K562 (cell line): ENCODE measurements at regions not wholly inside any gene's neighbourhood (a gene's known extent, or its start where the extent isn't known, plus 50 kb on each side); places are given as distances from the start of the nearest gene placed in this dataset.

Experiments
- ATAC-seq: fragments of 200-7000 bp; cut with Tn5 transposase; 3 replicates; pipeline ENCODE4 v1.9.1; 2020; ENCODE audit warnings: moderate library complexity
- BruUV-seq: library from RNA; stranded (reverse); fragments of 400-500 nt; replicated peaks from 2 replicates; lab custom pipeline; 2021; lab: Mats Ljungman, UMichigan
- CTCF ChIA-PET: fragments of 300-600 bp; formaldehyde crosslinking; extraction: SDS; loops from one replicate; lab custom pipeline; 2021; ENCODE audit warnings: low intra/inter-chr PET ratio; lab: Yijun Ruan, JAX
- POLR2A ChIA-PET: fragments of 300-600, 350-650 bp; sonication (Branson Sonifier 250); formaldehyde crosslinking; extraction: SDS; loops from one replicate; lab custom pipeline; 2021; ENCODE audit warnings: antibody characterized with exemption, inconsistent platforms; lab: Yijun Ruan, JAX
- DNase-seq, 4 experiments: peaks; one replicate each; pipeline versions ENCODE4 v3.0.0 to v3.0.0-alpha.2; 2011 to 2018; ENCODE audit warnings: low spot score in 3 of 4, mixed read lengths in 3 of 4; ENCODE audit errors: extremely low read depth in 1 of 4
- FAIRE-seq: peaks from 2 replicates; lab custom pipeline; 2011; peaks lifted over from hg19 to GRCh38; lab: Jason Lieb, UNC
- H2AFZ ChIP-seq: 2 replicates; pipeline ENCODE4 v1.6.0; 2011; ENCODE audit warnings: low read depth, low read length, control low read depth, inconsistent platforms
- H3K27ac ChIP-seq: fragments of 200-600 bp; 3 replicates; pipeline ENCODE4 v1.8.0; 2011; ENCODE audit warnings: low read depth, mild to moderate bottlenecking, control low read depth, inconsistent platforms, low read length, moderate library complexity, mixed read lengths; ENCODE audit errors: extremely low read depth
- H3K27me3 ChIP-seq, 2 experiments: fragments of 300-600 bp in 1 of 2; 2 replicates in 1 of 2; 3 replicates in 1 of 2; pipeline versions ENCODE4 v1.6.0 to v1.8.0; 2011; ENCODE audit warnings: inconsistent platforms in 2 of 2, low read length in 2 of 2, mild to moderate bottlenecking in 1 of 2, mixed read lengths in 1 of 2, moderate library complexity in 1 of 2; ENCODE audit not compliant: control insufficient read depth in 2 of 2, insufficient read depth in 2 of 2
- H3K36me3 ChIP-seq: fragments of 300-600 bp; 3 replicates; pipeline ENCODE4 v1.8.0; 2011; ENCODE audit warnings: mild to moderate bottlenecking, low read length, inconsistent platforms; ENCODE audit not compliant: control insufficient read depth, insufficient read depth
- H3K4me1 ChIP-seq, 2 experiments: fragments of 200-600 bp in 1 of 2; replicated peaks in 1 of 2; 2 replicates in 1 of 2; 3 replicates in 1 of 2; pipeline versions ENCODE4 v1.5.1 to v1.8.0; 2011; ENCODE audit warnings: inconsistent platforms in 2 of 2, low read length in 2 of 2, mild to moderate bottlenecking in 1 of 2, mixed read lengths in 1 of 2, moderate library complexity in 1 of 2; ENCODE audit not compliant: control insufficient read depth in 2 of 2, insufficient read depth in 2 of 2
- H3K4me2 ChIP-seq: 2 replicates; pipeline ENCODE4 v1.6.1; 2011; ENCODE audit warnings: low read length, control low read depth, inconsistent platforms, mixed read lengths; ENCODE audit not compliant: insufficient read depth
- H3K4me3 ChIP-seq: fragments of 200-600 bp; sonication (generic), shearing (Covaris generic); 2 replicates; pipeline ENCODE4 v1.5.1; 2016; ENCODE audit warnings: control low read depth, inconsistent platforms
- H3K79me2 ChIP-seq: fragments of 200-600 bp; 3 replicates; pipeline ENCODE4 v1.8.0; 2011; ENCODE audit warnings: low read length, inconsistent platforms; ENCODE audit not compliant: control insufficient read depth, insufficient read depth
- H3K9ac ChIP-seq, 2 experiments: 2 replicates each; pipeline versions ENCODE4 v1.6.0 to v1.6.1; 2011; ENCODE audit warnings: low read depth in 2 of 2, low read length in 2 of 2, control low read depth in 1 of 2, inconsistent platforms in 1 of 2, mild to moderate bottlenecking in 1 of 2, mixed read lengths in 1 of 2; ENCODE audit not compliant: insufficient read depth in 1 of 2
- H3K9me1 ChIP-seq: one replicate; pipeline ENCODE4 v1.6.0; 2011; ENCODE audit warnings: inconsistent platforms, mild to moderate bottlenecking, low read length, moderate library complexity; ENCODE audit not compliant: control insufficient read depth, insufficient read depth
- H3K9me3 ChIP-seq: replicated peaks from 2 replicates; pipeline ENCODE4 v1.5.1; 2011; ENCODE audit warnings: low read depth, low read length, inconsistent platforms; ENCODE audit not compliant: control insufficient read depth, insufficient read depth
- H4K20me1 ChIP-seq: replicated peaks from 2 replicates; pipeline ENCODE4 v1.6.1; 2011; ENCODE audit warnings: low read length, inconsistent platforms, mixed read lengths; ENCODE audit not compliant: control insufficient read depth, insufficient read depth
- C11orf30 ChIP-seq: fragments of 450-650 bp; IDR thresholded peaks from 2 replicates; pipeline ENCODE4 v1.6.1; 2016; ENCODE audit warnings: low read depth, mild to moderate bottlenecking
- DNMT1 ChIP-seq: fragments of 450-650 bp; IDR thresholded peaks from 2 replicates; pipeline ENCODE4 v1.6.1; 2016; ENCODE audit warnings: antibody characterized with exemption, mild to moderate bottlenecking
- ETV5 ChIP-seq: sonication (generic); formaldehyde crosslinking; IDR thresholded peaks from 2 replicates; pipeline ENCODE4 v1.4.0; 2020; ENCODE audit warnings: low read depth, mild to moderate bottlenecking, missing genetic modification reagents
- HINFP ChIP-seq: fragments of 450-650 bp; conservative IDR thresholded peaks from 2 replicates; pipeline ENCODE4 v1.6.1; 2016; ENCODE audit warnings: missing genetic modification characterization, low read depth, mild to moderate bottlenecking, control low read depth, missing compliant biosample characterization
- HSF4 ChIP-seq: fragments of 250-450 bp; sonication (Bioruptor Pico); IDR thresholded peaks from 2 replicates; pipeline ENCODE4 v2.1.2; 2022; ENCODE audit warnings: mild to moderate bottlenecking, moderate library complexity, borderline replicate concordance
- POLR2B ChIP-seq: fragments of 450-650 bp; IDR thresholded peaks from 2 replicates; pipeline ENCODE4 v1.6.1; 2018; ENCODE audit warnings: low read depth; ENCODE audit not compliant: partially characterized antibody
- SMARCE1 ChIP-seq: fragments of 450-650 bp; IDR thresholded peaks from 2 replicates; pipeline ENCODE4 v1.7.1; 2016; ENCODE audit warnings: mild to moderate bottlenecking
- ZBTB2 ChIP-seq: fragments of 450-650 bp; IDR thresholded peaks from 2 replicates; pipeline ENCODE4 v1.6.1; 2016; ENCODE audit warnings: antibody characterized with exemption
- WGBS: fragments of 100-300 bp; shearing (Covaris generic); methylation state at CpG from one replicate; pipeline ENCODE4 v1.1.6; 2016; ENCODE audit warnings: low coverage, mixed read lengths; ENCODE audit not compliant: insufficient coverage; ENCODE audit errors: missing lambda C conversion rate; 5-methylcytosine and 5-hydroxymethylcytosine counted together
- in situ Hi-C: fragments of 300-500 bp; cut with MboI; formaldehyde crosslinking; loops from 4 replicates; pipeline ENCODE4 v1.15.0; 2018; ENCODE audit warnings: inconsistent platforms, mixed read lengths
- intact Hi-C: fragments of 100-400 bp; cut with micrococcal nuclease; formaldehyde crosslinking; loops from 2 replicates; pipeline ENCODE4 v1.14.2; 2022

GRCh38 chr2:41446266-41446665, 601.6 kb upstream of the PKDCC start:
- no TSS peak for BruUV-seq
- H2AFZ ChIP-seq = no peak overlapping the region
- FAIRE-seq = no peak
- no peak overlapping the region for H3K9ac ChIP-seq
- no peaks in the 10 kb centered on the region for H4K20me1 ChIP-seq
- no peak overlapping the region for H3K27ac ChIP-seq
- H3K4me1 ChIP-seq = no peaks in the 10 kb centered on the region
- WGBS = 0% methylated on average over 1 of the region's 1 CpG
- no peak overlapping the region for H3K4me3 ChIP-seq
- no peak for ATAC-seq
- no peaks in the 10 kb centered on the region for H3K36me3 ChIP-seq
- DNase-seq = no peak
- POLR2A ChIA-PET = no interaction called here
- no peak for TF ChIP-seq DNMT1
- intact Hi-C loops (no loop called here), in situ Hi-C loops (no loop called here)
- CTCF ChIA-PET = no interaction called here
- H3K9me1 ChIP-seq = no peaks in the 10 kb centered on the region
- H3K79me2 ChIP-seq = no peaks in the 10 kb centered on the region
- H3K27me3 ChIP-seq = no peaks in the 10 kb centered on the region
- no peaks in the 10 kb centered on the region for H3K9me3 ChIP-seq
- no peak overlapping the region for H3K4me2 ChIP-seq

- no peaks in the 10 kb centered on the region for H4K20me1 ChIP-seq
- no TSS peak for BruUV-seq
These were observed 599.6 kb upstream of the PKDCC start for GRCh38 chr2:41448221-41448620.

More at GRCh38 chr2:41448221-41448620, 599.6 kb upstream of the PKDCC start:
- H3K27me3 ChIP-seq = no peaks in the 10 kb centered on the region
- H3K4me3 ChIP-seq = no peak overlapping the region
- DNase-seq (no peak), ATAC-seq (no peak), FAIRE-seq (no peak)
- no peaks in the 10 kb centered on the region for H3K36me3 ChIP-seq
- 0% methylated on average over 1 of the region's 1 CpG for WGBS
- TF ChIP-seq C11orf30 (no peak), POLR2B (no peak), ETV5 (CRISPR knock-in tag) (no peak), HSF4 (CRISPR knock-in tag) (no peak), HINFP (tag) (no peak), SMARCE1 (no peak), ZBTB2 (no peak)
- in situ Hi-C loops (no loop called here), intact Hi-C loops (no loop called here)
- ChIA-PET POLR2A (no interaction called here), CTCF (no interaction called here)
- no peak overlapping the region for H3K27ac ChIP-seq
- H3K9ac ChIP-seq = no peak overlapping the region
- no peak overlapping the region for H3K4me2 ChIP-seq
- H3K4me1 ChIP-seq = no peaks in the 10 kb centered on the region
- H2AFZ ChIP-seq = no peak overlapping the region
- H3K79me2 ChIP-seq = no peaks in the 10 kb centered on the region
- no peaks in the 10 kb centered on the region for H3K9me1 ChIP-seq
- H3K9me3 ChIP-seq = no peaks in the 10 kb centered on the region
